ENCODE measurements at regions not wholly inside any gene's neighbourhood (a gene's known extent, or its start where the extent isn't known, plus 50 kb on each side); places are given as distances from the start of the nearest gene placed in this dataset.

GRCh38 chr9:26034786-26035185 is 356.5 kb upstream of the TUSC1 start:
- intact Hi-C loops (cut with DNase I; ENCODE audit: low total_unique reads), result no loop called here
- no peak for DNase-seq
- no peak overlapping the region for H3K4me3 ChIP-seq
- H3K9me3 ChIP-seq, result peaks cover 0 to 6% (median 0%) of the 10 kb centered on the region in 3 donors
- no peaks in the 10 kb centered on the region for H3K4me1 ChIP-seq
- H3K36me3 ChIP-seq, result no peaks in the 10 kb centered on the region
- no peak overlapping the region for H3K27ac ChIP-seq
- TF ChIP-seq CTCF (IDR thresholded peaks at IDR 0.05), result no peak
- no peaks in the 10 kb centered on the region for H3K27me3 ChIP-seq

DNA sequence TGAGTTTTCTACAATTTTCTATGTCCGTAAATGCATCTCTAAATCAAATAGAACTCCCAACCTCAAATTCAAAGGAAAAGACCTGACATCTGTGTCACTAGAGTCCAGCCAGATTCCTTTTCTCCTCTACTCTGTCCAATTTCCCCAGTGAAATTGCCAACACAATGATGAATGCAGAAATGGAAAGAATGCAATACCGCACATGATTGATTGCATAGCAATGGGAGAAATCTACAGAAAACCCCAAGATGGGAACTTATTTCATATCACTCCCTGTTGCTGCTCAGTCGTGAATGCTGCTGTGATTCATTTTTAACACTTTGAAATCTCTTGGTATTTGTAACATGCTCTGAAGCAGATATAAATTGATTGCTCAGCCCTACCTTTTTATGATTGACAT is 355.1 kb upstream of the TUSC1 start:
- no peak for DNase-seq
- H3K27ac ChIP-seq, result no peak overlapping the region

DNA sequence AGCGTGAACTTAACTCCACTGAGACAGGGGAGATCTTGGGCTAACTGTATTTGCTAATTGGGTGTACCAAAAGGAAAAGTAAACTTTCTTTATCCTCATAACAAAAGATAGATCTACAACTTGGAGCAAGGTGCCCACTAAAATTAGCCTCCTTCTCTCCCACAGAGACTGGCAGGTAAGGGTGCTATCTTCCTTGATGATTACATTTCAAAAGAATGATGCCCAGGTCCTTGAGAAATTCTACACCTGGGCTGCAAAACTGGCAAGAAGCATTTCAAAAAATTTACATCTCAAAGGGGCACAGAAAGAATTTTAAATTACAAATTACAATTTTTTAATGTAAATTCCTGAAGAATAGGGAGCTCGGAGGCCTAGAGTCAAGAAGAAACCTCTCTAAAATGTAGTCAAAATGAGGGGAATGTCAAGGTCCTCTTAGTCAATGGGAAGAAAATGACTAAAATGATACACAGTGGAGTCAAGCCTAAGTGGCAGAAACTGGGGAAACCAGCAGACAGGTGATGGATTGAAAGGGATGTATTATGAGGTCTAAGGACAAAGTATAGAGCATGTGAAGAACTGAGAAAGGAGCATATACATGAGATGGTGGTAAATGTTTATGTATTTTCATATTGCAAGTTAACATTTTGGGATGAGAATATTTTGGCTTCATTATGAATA is 348.3 kb upstream of the TUSC1 start:
- intact Hi-C loops (cut with DNase I; ENCODE audit: low total_unique reads), result no loop called here
- TF ChIP-seq CTCF (IDR thresholded peaks at IDR 0.05), result no peak
- Histone ChIP-seq H3K4me3 (no peak overlapping the region), H3K9me3 (no peaks in the 10 kb centered on the region), H3K4me1 (no peaks in the 10 kb centered on the region), H3K36me3 (no peaks in the 10 kb centered on the region), H3K27ac (no peak overlapping the region), H3K27me3 (no peaks in the 10 kb centered on the region)
- no peak for DNase-seq

More for the DNA sequence above, 355.1 kb upstream of the TUSC1 start:
- Histone ChIP-seq H3K4me1 (no peaks in the 10 kb centered on the region), H3K36me3 (no peaks in the 10 kb centered on the region), H3K4me3 (no peak overlapping the region), H3K27me3 (no peaks in the 10 kb centered on the region), H3K9me3 (no peaks in the 10 kb centered on the region)
- intact Hi-C loops (cut with DNase I; ENCODE audit: low total_unique reads), result no loop called here
- TF ChIP-seq CTCF (IDR thresholded peaks at IDR 0.05), result no peak

DNA sequence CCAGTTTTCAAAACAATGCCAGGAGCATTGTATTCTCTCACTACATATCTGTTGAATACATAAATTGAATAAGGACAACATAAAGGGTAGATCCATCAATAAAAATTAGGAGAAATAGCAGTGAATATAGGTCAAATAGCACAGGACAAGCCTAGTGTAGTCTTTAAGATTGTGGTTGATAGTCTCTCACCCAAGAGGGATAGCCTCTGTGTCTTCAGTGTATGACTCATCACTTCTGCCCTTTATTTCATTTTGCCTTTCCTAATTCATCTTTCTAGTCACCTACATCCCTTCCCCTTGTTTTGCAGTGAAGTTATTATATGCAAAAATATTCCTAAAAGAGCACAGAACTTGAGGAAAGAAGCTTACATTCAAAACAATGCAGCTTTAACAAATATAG is 335.0 kb upstream of the TUSC1 start:
- Histone ChIP-seq H3K36me3 (no peaks in the 10 kb centered on the region), H3K27me3 (no peaks in the 10 kb centered on the region), H3K9me3 (peaks cover 0 to 5% (median 4%) of the 10 kb centered on the region in 3 donors), H3K27ac (no peak overlapping the region), H3K4me3 (no peak overlapping the region), H3K4me1 (no peaks in the 10 kb centered on the region)
- TF ChIP-seq CTCF (IDR thresholded peaks at IDR 0.05), result no peak
- intact Hi-C loops (cut with DNase I; ENCODE audit: low total_unique reads), result no loop called here
- no peak for DNase-seq

DNA sequence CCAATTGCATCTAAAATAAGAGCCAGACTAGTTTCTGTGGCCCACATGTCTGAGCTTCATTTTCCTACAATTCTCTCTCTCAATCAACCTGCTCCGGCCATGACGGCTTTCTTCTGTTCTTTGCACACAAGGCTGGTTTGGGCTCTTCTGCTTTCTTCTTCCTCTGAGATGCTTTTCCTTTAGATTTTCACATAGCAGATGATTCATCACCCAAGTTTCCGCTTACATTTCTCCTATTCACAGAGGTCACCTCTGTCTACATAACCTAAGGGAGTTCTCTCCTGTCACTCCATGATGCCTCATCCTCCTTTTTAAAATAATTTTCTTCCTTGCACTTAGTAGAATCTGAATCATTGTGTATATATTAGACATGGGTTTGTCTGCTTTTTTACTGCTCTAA is 334.6 kb upstream of the TUSC1 start:
- Histone ChIP-seq H3K4me1 (no peaks in the 10 kb centered on the region), H3K27ac (no peak overlapping the region), H3K27me3 (no peaks in the 10 kb centered on the region), H3K4me3 (no peak overlapping the region), H3K9me3 (peaks cover 0 to 4% (median 4%) of the 10 kb centered on the region in 3 donors), H3K36me3 (no peaks in the 10 kb centered on the region)
- DNase-seq, result no peak
- TF ChIP-seq CTCF (IDR thresholded peaks at IDR 0.05), result no peak
- intact Hi-C loops (cut with DNase I; ENCODE audit: low total_unique reads), result no loop called here

GRCh38 chr9:25994605-25995004 is 316.4 kb upstream of the TUSC1 start:
- TF ChIP-seq CTCF (IDR thresholded peaks at IDR 0.05), result no peak

More at GRCh38 chr9:25994605-25995004, 316.4 kb upstream of the TUSC1 start:
- H3K27me3 ChIP-seq, result no peaks in the 10 kb centered on the region
- no peak overlapping the region for H3K27ac ChIP-seq
- H3K4me3 ChIP-seq, result no peak overlapping the region
- H3K36me3 ChIP-seq, result no peaks in the 10 kb centered on the region
- intact Hi-C loops (cut with DNase I; ENCODE audit: low total_unique reads), result no loop called here
- peaks cover 0 to 22% (median 19%) of the 10 kb centered on the region in 3 donors for H3K9me3 ChIP-seq
- no peaks in the 10 kb centered on the region for H3K4me1 ChIP-seq
- no peak for DNase-seq
